Mucosa of stomach (tissue), 1 donor: ENCODE measurements at regions not wholly inside any gene's neighbourhood (a gene's known extent, or its start where the extent isn't known, plus 50 kb on each side); places are given as distances from the start of the nearest gene placed in this dataset.
"Not testable (repeated sequence)": the region's sequence is repeated elsewhere in the genome, so short reads cannot be mapped to it uniquely, and the experiment has no call there.

Source experiments
- H3K27me3 ChIP-seq: one replicate; pipeline ENCODE4 v1.7.0; 2013; ENCODE audit warnings: mild to moderate bottlenecking, low read length; ENCODE audit not compliant: control insufficient read depth, insufficient read depth
- H3K36me3 ChIP-seq: one replicate; pipeline ENCODE4 v1.7.0; 2013; ENCODE audit warnings: low read length; ENCODE audit not compliant: control insufficient read depth, insufficient read depth
- H3K4me1 ChIP-seq: one replicate; pipeline ENCODE4 v1.7.0; 2013; ENCODE audit warnings: mild to moderate bottlenecking, low read length; ENCODE audit not compliant: control insufficient read depth, insufficient read depth
- H3K4me3 ChIP-seq: one replicate; pipeline ENCODE4 v1.7.0; 2013; ENCODE audit warnings: low read length
- H3K9ac ChIP-seq: one replicate; pipeline ENCODE4 v1.7.0; 2013; ENCODE audit warnings: mild to moderate bottlenecking, low read length, moderate library complexity
- H3K9me3 ChIP-seq: one replicate; pipeline ENCODE4 v1.7.0; 2013; ENCODE audit warnings: mild to moderate bottlenecking, low read length, moderate library complexity; ENCODE audit not compliant: control insufficient read depth
- donor health status: Pancreatic carcinoma.

- peaks cover 3% of the 10 kb centered on the region for H3K27me3 ChIP-seq
- H3K4me1 ChIP-seq, result no peaks in the 10 kb centered on the region
- H3K36me3 ChIP-seq, result no peaks in the 10 kb centered on the region
- H3K4me3 ChIP-seq, result no peak overlapping the region
- H3K9me3 ChIP-seq, result no peaks in the 10 kb centered on the region
- H3K9ac ChIP-seq, result no peak overlapping the region
Measured at GRCh38 chr22:49344161-49344560, 483.5 kb downstream of the BRD1 start.

GRCh38 chr22:49340406-49340805 lies 487.3 kb downstream of the BRD1 start:
- H3K36me3 ChIP-seq, result no peaks in the 10 kb centered on the region
- H3K9me3 ChIP-seq, result no peaks in the 10 kb centered on the region
- no peaks in the 10 kb centered on the region for H3K4me1 ChIP-seq
- H3K27me3 ChIP-seq, result peaks cover 3% of the 10 kb centered on the region
- H3K9ac ChIP-seq, result no peak overlapping the region
- H3K4me3 ChIP-seq, result no peak overlapping the region

GRCh38 chr22:49336483-49336882 lies 491.2 kb downstream of the BRD1 start:
- H3K4me1 ChIP-seq, H3K36me3 ChIP-seq, H3K27me3 ChIP-seq, H3K9ac ChIP-seq, H3K4me3 ChIP-seq, H3K9me3 ChIP-seq: not testable (repeated sequence)

- Histone ChIP-seq H3K36me3 (no peaks in the 10 kb centered on the region), H3K4me3 (no peak overlapping the region), H3K9ac (no peak overlapping the region), H3K9me3 (no peaks in the 10 kb centered on the region), H3K4me1 (no peaks in the 10 kb centered on the region), H3K27me3 (peaks cover 4% of the 10 kb centered on the region)
Measured at GRCh38 chr22:49334976-49335375, 492.7 kb downstream of the BRD1 start.

GRCh38 chr22:49334449-49334789 lies 493.3 kb downstream of the BRD1 start:
- Histone ChIP-seq H3K4me1 (no peaks in the 10 kb centered on the region), H3K36me3 (no peaks in the 10 kb centered on the region), H3K9me3 (no peaks in the 10 kb centered on the region), H3K9ac (no peak overlapping the region), H3K4me3 (no peak overlapping the region), H3K27me3 (peaks cover 4% of the 10 kb centered on the region)

- Histone ChIP-seq H3K9me3 (no peaks in the 10 kb centered on the region), H3K4me1 (no peaks in the 10 kb centered on the region), H3K4me3 (no peak overlapping the region), H3K27me3 (peaks cover 4% of the 10 kb centered on the region), H3K36me3 (no peaks in the 10 kb centered on the region), H3K9ac (no peak overlapping the region)
Measured at GRCh38 chr22:49333206-49333605, 494.5 kb downstream of the BRD1 start.

- H3K4me3 ChIP-seq, result no peak overlapping the region
- H3K4me1 ChIP-seq, result no peaks in the 10 kb centered on the region
- no peaks in the 10 kb centered on the region for H3K9me3 ChIP-seq
- H3K9ac ChIP-seq, result no peak overlapping the region
- no peaks in the 10 kb centered on the region for H3K36me3 ChIP-seq
- H3K27me3 ChIP-seq, result peaks cover 4% of the 10 kb centered on the region
Measured at GRCh38 chr22:49332691-49333090, 495.0 kb downstream of the BRD1 start.

GRCh38 chr22:49331878-49332277 lies 495.8 kb downstream of the BRD1 start:
- no peak overlapping the region for H3K4me3 ChIP-seq
- no peaks in the 10 kb centered on the region for H3K9me3 ChIP-seq
- H3K36me3 ChIP-seq, result no peaks in the 10 kb centered on the region
- H3K27me3 ChIP-seq, result peaks cover 4% of the 10 kb centered on the region
- H3K9ac ChIP-seq, result no peak overlapping the region
- no peaks in the 10 kb centered on the region for H3K4me1 ChIP-seq

GRCh38 chr22:49331223-49331815 lies 496.4 kb downstream of the BRD1 start:
- H3K4me3 ChIP-seq, result no peak overlapping the region
- H3K27me3 ChIP-seq, result peaks cover 4% of the 10 kb centered on the region
- H3K9ac ChIP-seq, result no peak overlapping the region
- H3K4me1 ChIP-seq, result no peaks in the 10 kb centered on the region
- no peaks in the 10 kb centered on the region for H3K9me3 ChIP-seq
- H3K36me3 ChIP-seq, result no peaks in the 10 kb centered on the region

GRCh38 chr22:49330421-49331222 lies 497.1 kb downstream of the BRD1 start:
- no peak overlapping the region for H3K4me3 ChIP-seq
- no peak overlapping the region for H3K9ac ChIP-seq
- peaks cover 4% of the 10 kb centered on the region for H3K27me3 ChIP-seq
- no peaks in the 10 kb centered on the region for H3K9me3 ChIP-seq
- no peaks in the 10 kb centered on the region for H3K4me1 ChIP-seq
- no peaks in the 10 kb centered on the region for H3K36me3 ChIP-seq

- no peak overlapping the region for H3K9ac ChIP-seq
- H3K36me3 ChIP-seq, result no peaks in the 10 kb centered on the region
- no peaks in the 10 kb centered on the region for H3K9me3 ChIP-seq
- H3K4me1 ChIP-seq, result no peaks in the 10 kb centered on the region
- no peaks in the 10 kb centered on the region for H3K27me3 ChIP-seq
- H3K4me3 ChIP-seq, result no peak overlapping the region
Measured at GRCh38 chr22:49329636-49330035, 498.0 kb downstream of the BRD1 start.

- Histone ChIP-seq H3K4me3 (no peak overlapping the region), H3K36me3 (no peaks in the 10 kb centered on the region), H3K27me3 (no peaks in the 10 kb centered on the region), H3K9me3 (no peaks in the 10 kb centered on the region), H3K4me1 (no peaks in the 10 kb centered on the region), H3K9ac (no peak overlapping the region)
Measured at GRCh38 chr22:49328630-49329405, 498.9 kb downstream of the BRD1 start.
